NOMO-1 treated with DMSO at 0.1 percent for 48 hours (cell line): ENCODE measurements at regions not wholly inside any gene's neighbourhood (a gene's known extent, or its start where the extent isn't known, plus 50 kb on each side); places are given as distances from the start of the nearest gene placed in this dataset.
A peak's percentile ranks its signal among the peaks of the same experiment; 100 is the strongest.

ENCODE experiments used
- DNase-seq: peaks from one replicate; lab custom pipeline; 2025; ENCODE audit not compliant: unreplicated experiment; lab: John Stamatoyannopoulos, UW

- DNase-seq = no peak
Observed at GRCh38 chr15:39359771-39360170, 221.1 kb upstream of the THBS1 start.

DNA sequence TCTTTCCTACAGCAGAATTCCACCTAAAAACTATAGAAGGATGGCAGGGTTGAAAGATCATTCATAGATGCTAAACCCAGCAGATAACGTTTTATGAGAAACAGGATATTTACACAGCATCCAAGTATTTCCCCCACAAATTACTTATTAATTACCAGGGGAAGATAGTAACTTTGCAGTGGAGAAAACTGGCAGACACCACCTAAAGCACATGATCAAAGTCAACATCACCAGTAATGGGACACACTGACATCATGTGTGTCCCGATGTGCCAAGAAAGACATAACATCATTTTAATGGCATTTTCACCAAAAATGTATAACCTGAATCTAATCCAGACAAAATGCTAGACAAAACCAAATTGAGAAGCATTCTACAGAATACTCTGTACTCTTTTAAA is 220.4 kb upstream of the THBS1 start:
- DNase-seq = no peak

DNA sequence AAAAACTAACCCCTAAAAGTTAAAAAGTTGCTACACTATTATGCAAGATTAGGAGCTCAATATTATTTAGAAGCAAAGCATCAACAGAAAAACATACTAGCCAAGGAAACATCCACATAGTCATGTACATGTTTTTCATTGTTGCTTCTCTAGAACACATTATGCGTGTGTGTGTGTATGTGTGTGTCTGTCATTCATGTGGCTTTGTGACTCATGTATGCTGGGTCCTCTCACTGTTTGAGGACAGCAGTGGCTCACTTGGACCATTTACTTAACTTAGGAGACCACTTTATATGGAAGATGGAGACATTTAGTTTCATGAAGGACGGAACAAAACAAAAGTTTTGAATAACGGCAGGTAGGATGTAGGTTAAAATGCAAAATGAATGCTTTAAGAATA is 219.4 kb upstream of the THBS1 start:
- DNase-seq = no peak

DNA sequence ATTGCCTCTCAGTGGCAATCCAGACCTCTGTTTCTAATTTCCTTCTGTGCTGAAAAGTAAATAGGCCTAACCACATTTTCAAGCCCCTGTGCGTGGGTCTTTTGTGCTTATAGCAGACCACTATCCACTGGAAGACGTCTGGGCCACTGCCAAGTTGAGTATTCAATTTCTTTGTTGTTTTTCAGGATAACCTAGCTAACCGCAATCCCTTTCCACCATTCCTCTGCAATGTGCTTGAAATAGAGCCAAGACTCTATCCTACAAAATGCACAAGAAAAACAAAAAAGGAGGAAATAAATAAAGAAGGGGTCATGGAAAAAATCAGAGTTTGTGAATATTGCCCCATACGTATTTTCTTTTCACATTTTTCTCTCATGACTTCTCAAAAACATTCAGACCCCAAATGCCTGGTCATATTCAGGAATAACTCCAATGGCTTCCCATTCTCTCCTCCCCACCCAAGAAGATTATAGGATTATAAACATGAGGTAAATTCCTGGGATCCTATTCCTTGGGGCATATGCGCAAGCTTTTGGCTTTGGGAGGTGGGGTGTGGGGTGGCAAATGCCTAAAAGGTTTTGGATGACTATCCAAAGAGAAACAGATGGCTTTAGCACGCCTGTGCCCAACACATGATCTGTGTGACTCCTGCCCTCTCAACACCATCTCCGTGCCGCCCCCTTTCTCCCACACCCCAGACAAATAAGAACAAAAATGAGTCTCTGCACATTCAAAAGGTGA is 217.9 kb upstream of the THBS1 start:
- no peak for DNase-seq

GRCh38 chr15:39363761-39364586 is 216.9 kb upstream of the THBS1 start:
- DNase-seq = no peak

GRCh38 chr15:39364721-39365120 is 216.2 kb upstream of the THBS1 start:
- DNase-seq = no peak

- DNase-seq = no peak
Observed at GRCh38 chr15:39365161-39365560, 215.7 kb upstream of the THBS1 start.

- DNase-seq = no peak
Observed at GRCh38 chr15:39365873-39366272, 215.0 kb upstream of the THBS1 start.

DNA sequence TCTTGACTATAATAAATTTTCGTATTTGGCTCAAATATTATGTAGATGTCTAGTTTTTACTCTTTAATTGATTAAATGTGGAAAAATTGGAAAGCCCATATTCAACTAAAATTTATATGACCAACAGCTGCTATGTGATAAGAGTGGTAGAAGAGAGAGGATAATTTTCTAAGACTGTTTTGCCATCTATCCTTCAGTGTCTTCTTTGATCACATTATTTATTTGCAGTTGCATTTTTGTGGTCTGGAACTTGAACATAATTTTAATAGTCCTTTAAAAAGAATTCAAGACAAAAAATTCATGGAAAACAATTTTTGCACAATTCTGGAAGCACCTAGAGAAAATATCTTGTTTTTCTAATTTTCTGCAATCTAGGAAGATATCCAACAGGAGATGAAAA is 213.3 kb upstream of the THBS1 start:
- DNase-seq = no peak

- no peak for DNase-seq
Observed at GRCh38 chr15:39369768-39370167, 211.1 kb upstream of the THBS1 start.

GRCh38 chr15:39376371-39376909 is 204.4 kb upstream of the THBS1 start:
- peak; percentile 92 for DNase-seq

DNA sequence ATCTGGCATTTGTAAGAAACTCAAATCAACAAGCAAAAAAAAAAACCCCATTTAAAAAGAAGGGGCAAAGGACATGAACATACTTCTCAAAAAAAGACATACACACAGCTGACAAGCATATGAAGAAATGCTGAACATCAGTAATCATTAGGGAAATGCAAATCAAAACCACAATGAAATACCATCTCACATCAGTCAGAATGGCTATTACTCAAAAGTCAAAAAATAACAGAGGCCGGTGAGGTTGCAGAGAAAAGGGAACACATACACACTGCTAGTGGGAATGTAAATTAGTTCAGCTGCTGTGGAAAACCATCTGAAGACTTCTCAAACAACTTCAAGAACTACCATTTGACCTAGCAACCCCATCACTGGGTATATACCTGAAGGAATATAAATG is 199.4 kb upstream of the THBS1 start:
- peak; percentile 38 for DNase-seq

DNA sequence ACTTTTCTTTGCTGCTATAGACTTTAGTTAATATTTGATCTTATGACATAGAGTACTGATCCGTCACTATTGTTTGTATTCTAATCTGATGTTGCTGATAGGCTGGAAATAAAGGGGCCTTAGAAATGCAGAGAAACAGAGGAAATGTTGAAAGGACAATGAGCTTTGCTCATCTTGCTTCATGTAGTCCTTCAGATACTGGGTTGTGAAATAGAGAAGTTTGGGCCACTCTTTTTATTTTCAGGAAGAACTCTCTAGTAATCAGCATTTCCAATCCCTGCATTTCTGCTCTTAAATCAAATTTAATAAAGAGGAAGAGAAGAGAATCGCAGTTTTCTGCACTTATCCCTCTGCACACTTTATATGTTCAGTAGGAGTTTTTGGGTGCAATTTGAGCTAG is 192.8 kb upstream of the THBS1 start:
- DNase-seq = peak; percentile 87

DNA sequence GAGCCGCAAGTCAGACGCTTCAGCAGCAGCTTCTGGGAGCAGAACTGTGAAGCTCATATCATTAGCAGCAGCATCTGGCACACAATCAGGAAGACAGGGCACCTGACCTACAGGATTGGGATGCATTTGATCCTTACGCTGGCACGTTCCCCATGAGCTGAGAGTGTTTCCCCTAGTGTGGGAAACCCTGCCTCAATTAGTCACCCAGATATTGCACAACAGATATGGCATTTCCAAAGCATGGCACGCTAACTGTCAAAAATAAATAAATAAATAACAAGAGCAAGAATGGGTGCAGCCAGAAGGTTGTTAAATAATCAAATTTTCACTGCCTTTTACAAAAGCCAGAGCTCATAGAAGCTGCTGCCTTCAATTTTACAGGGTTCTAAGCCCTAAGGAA is 189.6 kb upstream of the THBS1 start:
- peak; percentile 13 for DNase-seq

- DNase-seq = no peak
Observed at GRCh38 chr15:39392469-39393047, 188.3 kb upstream of the THBS1 start.

DNA sequence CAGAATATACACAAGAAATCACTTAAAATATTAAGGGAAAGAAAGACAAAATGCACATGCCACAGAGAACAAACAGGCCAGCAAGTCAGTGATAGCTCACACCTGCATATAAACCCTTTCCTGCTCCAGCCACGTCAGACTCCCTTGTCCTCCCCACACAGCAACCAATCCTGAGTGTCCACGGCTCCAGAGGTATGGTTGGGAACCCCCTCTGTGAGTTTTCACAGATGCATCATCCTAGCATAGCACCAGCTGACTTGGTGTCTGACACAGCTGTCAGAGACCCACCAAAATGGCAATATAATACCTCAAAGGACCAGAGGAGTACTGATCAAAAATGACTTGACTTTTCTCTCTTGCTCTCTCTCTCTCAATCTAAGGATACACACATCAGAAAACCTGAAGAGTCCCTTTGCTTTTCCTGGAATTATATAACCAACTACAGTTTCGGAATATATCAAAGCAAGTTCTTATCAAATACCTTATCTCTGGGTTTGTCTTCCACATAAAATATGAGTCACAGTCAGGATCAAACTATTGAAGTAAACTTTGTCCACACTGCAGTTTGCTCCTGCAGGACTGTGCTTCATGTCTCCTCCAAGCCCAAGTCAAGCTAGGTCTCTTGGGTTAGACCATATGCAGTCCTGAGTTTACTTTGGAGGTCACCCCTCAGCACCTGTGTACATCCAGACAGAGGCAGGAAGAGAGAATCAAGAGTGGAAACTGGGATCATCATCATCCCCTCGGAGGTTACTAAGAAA is 187.1 kb upstream of the THBS1 start:
- DNase-seq = no peak

DNA sequence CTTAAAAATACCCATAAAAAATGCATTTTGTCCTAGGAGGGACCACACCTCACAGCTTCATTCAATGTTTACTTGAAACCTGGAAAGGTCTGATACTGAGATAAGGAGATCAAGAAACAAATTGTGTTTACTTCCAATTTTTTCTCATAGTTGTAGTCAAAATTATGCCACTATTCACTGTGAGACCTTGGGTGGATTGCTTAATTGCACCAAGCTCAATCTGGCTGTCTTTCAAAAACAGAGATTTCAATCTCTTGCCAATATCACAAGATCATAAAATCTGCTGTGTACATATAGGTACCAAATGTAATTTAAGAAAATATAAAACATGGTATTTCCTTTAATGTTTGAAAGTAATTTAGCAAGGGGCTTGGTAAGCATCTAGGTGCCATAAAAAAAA is 186.4 kb upstream of the THBS1 start:
- no peak for DNase-seq

DNA sequence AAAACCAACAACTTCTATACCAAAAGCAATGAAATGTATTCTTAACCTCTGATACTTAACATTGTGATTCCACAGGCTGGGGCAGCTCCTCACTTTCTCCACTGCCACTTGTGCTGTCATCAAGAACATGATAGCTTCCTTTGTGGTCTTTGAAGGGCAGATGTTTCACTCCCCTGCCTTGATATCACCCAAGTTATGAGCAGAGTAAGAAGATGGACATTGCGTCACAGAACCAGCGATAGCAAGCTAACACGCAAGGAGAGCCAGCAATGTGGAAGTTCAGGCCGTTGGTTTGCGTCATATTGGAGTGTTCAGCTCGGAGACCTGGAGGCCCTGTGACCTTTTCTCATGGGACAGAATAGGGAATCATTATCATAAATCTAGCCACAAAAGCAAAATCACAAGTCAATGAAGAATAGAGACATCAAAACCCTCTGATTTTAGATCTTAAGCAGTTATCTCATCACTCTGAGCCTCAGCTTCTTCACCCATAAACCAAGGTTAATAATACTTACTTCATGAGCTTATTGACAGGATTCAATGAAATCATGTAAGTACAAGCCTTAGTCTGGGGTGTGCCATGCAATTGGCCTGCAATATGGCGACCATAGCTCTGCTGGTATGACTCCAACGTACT is 183.8 kb upstream of the THBS1 start:
- peak; percentile 90 for DNase-seq

GRCh38 chr15:39397883-39398282 is 183.0 kb upstream of the THBS1 start:
- DNase-seq = no peak

DNA sequence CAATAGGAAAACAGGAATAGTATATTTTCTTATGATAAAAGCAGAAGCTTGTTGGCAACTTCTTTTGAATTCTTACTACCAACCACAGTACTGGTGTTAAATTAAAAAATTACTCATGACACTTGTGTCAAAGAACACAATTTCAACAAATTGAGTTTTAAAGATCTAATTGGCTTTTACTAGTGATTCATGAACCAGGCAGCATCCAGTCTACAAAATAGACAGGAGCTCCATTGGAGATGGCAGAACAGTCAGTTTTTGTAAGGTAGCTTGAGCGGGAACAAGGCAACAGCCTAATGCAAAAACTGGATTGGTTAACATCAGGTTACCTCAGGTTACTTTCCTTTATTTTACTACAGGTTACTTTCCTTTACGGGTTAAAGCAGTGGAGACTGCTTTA is 181.3 kb upstream of the THBS1 start:
- no peak for DNase-seq

DNA sequence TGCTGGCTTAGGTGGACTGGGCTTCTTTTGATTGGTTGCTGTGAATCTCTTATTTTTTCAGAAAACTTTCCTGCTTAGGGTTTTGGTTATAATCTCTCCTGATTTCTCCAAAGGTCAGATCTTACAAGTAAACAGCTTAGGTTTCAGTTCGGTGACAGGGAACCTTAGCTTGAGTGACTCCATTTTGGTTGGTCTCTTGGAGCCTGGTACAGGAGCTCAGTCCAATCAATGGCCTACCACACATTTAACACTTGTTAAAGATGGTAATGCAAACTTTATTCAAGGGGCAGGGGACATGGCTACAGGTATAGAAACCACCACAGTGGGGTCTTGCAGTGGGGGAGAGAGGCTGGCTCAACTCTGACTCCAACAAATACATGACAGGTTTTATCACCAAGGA is 180.9 kb upstream of the THBS1 start:
- no peak for DNase-seq
